ENCODE measurements at regions not wholly inside any gene's neighbourhood (a gene's known extent, or its start where the extent isn't known, plus 50 kb on each side); places are given as distances from the start of the nearest gene placed in this dataset.

GRCh38 chr20:52364405-52364804, 172.8 kb upstream of the ZFP64 start:
- Histone ChIP-seq H3K4me1 (ENCODE audit: control insufficient read depth, insufficient read depth, low read length) (no peaks in the 10 kb centered on the region), H3K27me3 (ENCODE audit: control insufficient read depth, insufficient read depth, low read length) (no peaks in the 10 kb centered on the region), H2AK5ac (ENCODE audit: low read depth, low read length) (no peak overlapping the region), H3K36me3 (ENCODE audit: control insufficient read depth, insufficient read depth, low read length) (no peaks in the 10 kb centered on the region), H3K9me1 (ENCODE audit: insufficient read depth, low read length) (no peaks in the 10 kb centered on the region), H3K4ac (ENCODE audit: low read depth, low read length) (no peak overlapping the region), H2BK15ac (ENCODE audit: low read depth, low read length) (no peak overlapping the region), H4K8ac (ENCODE audit: low read depth in 2 of 2, low read length in 2 of 2) (no peak overlapping the region), H2AFZ (replicated peaks; ENCODE audit: low read length, poor library complexity) (no peak overlapping the region), H2BK20ac (ENCODE audit: low read depth, low read length) (no peak overlapping the region), H2BK5ac (ENCODE audit: low read depth, low read length, poor library complexity, severe bottlenecking) (no peak overlapping the region), H3K14ac (replicated peaks; ENCODE audit: low read depth, low read length) (no peak overlapping the region), H3K4me2 (ENCODE audit: low read depth, low read length) (no peak overlapping the region), H3K18ac (ENCODE audit: low read depth, low read length) (no peak overlapping the region), H4K91ac (ENCODE audit: insufficient read depth, low read depth, low read length) (no peak overlapping the region), H4K20me1 (ENCODE audit: insufficient read depth, low read length) (no peaks in the 10 kb centered on the region), H3K27ac (ENCODE audit: insufficient read depth, low read length) (no peak overlapping the region), H3K9me3 (ENCODE audit: control insufficient read depth, insufficient read depth, low read length) (no peaks in the 10 kb centered on the region), H3K23ac (ENCODE audit: low read depth, low read length) (no peak overlapping the region), H3K9ac (ENCODE audit: low read depth, low read length) (no peak overlapping the region), H4K5ac (ENCODE audit: low read depth, low read length) (no peak overlapping the region), H2AK9ac (replicated peaks; ENCODE audit: low read depth, low read length, poor library complexity) (no peak overlapping the region), H3K4me3 (ENCODE audit: insufficient read depth, low read depth, low read length) (no peak overlapping the region), H2BK120ac (ENCODE audit: low read depth, low read length) (no peak overlapping the region), H3K56ac (ENCODE audit: extremely low read depth, insufficient read depth, low read length) (no peak overlapping the region), H3K79me1 (ENCODE audit: low read depth in 1 of 2, low read length in 2 of 2) (no peaks in the 10 kb centered on the region)
- in situ Hi-C loops (cut with MboI; ENCODE audit: low sequenced_read_pairs) (no loop called here), intact Hi-C loops (cut with micrococcal nuclease) (no loop called here), dilution Hi-C loops (cut with HindIII; ENCODE audit: low sequenced_read_pairs, unreplicated experiment) (no loop called here)
- DNase-seq, result no peak
- no CpG with 5 or more reads among the region's 1 CpG for WGBS, 2 experiments (ENCODE audit: extremely low coverage in 2 of 2, insufficient read length in 1 of 2)
- no TSS peak for BruUV-seq (replicated peaks)
- TF ChIP-seq FOS (IDR thresholded peaks at IDR 0.05; ENCODE audit: low read depth, low read length), result no peak
- TF ChIP-seq RFX5 (IDR thresholded peaks at IDR 0.05; ENCODE audit: low read depth, low read length), result no peak
- no peak for TF ChIP-seq POLR2A (IDR thresholded peaks at IDR 0.05; ENCODE audit: low read depth, low read length)
- no peak for TF ChIP-seq MAZ (IDR thresholded peaks at IDR 0.05; ENCODE audit: borderline replicate concordance, low read depth, low read length)
- no peak for TF ChIP-seq CEBPB (IDR thresholded peaks at IDR 0.05; ENCODE audit: low read depth, low read length)
- no peak for TF ChIP-seq NFE2L2 (IDR thresholded peaks at IDR 0.05; ENCODE audit: low read depth, low read length)
- no peak for TF ChIP-seq CHD1 (IDR thresholded peaks at IDR 0.05; ENCODE audit: low read depth, low read length)
- no peak for TF ChIP-seq MXI1 (IDR thresholded peaks at IDR 0.05; ENCODE audit: borderline replicate concordance, low read depth, low read length)
- TF ChIP-seq RCOR1 (IDR thresholded peaks at IDR 0.05; ENCODE audit: insufficient replicate concordance, low read length), result no peak
- no peak for ATAC-seq (ENCODE audit: low read depth)
- CTCF ChIA-PET, result no interaction called here
- POLR2A ChIA-PET (ENCODE audit: unreplicated experiment), result interaction anchor here (0.7 kb wide), 1 partner anchor 383 kb away, joined by 3 read pairs; no protein-coding TSS in a partner anchor

Data from IMR-90 (cell line).